ENCODE measurements at regions not wholly inside any gene's neighbourhood (a gene's known extent, or its start where the extent isn't known, plus 50 kb on each side); places are given as distances from the start of the nearest gene placed in this dataset.

- H3K4me1 ChIP-seq (replicated peaks) = no peaks in the 10 kb centered on the region
- intact Hi-C loops (cut with DNase I) = no loop called here
- WGBS = 85% methylated on average over 8 of the region's 8 CpGs
- H3K4me3 ChIP-seq = no peak overlapping the region
- TF ChIP-seq POLR2A (IDR thresholded peaks at IDR 0.05) (no peak), CTCF (IDR thresholded peaks at IDR 0.05) (no peak), POLR2AphosphoS5 (IDR thresholded peaks at IDR 0.05) (no peak)
- H3K36me3 ChIP-seq = no peaks in the 10 kb centered on the region
- H3K27me3 ChIP-seq (replicated peaks; ENCODE audit: insufficient read depth) = no peaks in the 10 kb centered on the region
- H3K9me3 ChIP-seq = no peaks in the 10 kb centered on the region
- H3K27ac ChIP-seq = no peak overlapping the region
- DNase-seq (ENCODE audit: low spot score) = no peak
These were observed 632.2 kb downstream of the SPOCK3 start for GRCh38 chr4:166602068-166602467.

GRCh38 chr4:166622425-166622977 lies 611.8 kb downstream of the SPOCK3 start:
- no peak for DNase-seq (ENCODE audit: low spot score)
- TF ChIP-seq CTCF (IDR thresholded peaks at IDR 0.05) (no peak), POLR2A (IDR thresholded peaks at IDR 0.05) (no peak), POLR2AphosphoS5 (IDR thresholded peaks at IDR 0.05) (no peak)
- H3K9me3 ChIP-seq = no peaks in the 10 kb centered on the region
- H3K4me3 ChIP-seq = no peak overlapping the region
- no peaks in the 10 kb centered on the region for H3K27me3 ChIP-seq (replicated peaks; ENCODE audit: insufficient read depth)
- H3K27ac ChIP-seq = no peak overlapping the region
- 68% methylated on average over 6 of the region's 6 CpGs for WGBS
- intact Hi-C loops (cut with DNase I) = no loop called here
- no peaks in the 10 kb centered on the region for H3K4me1 ChIP-seq (replicated peaks)
- H3K36me3 ChIP-seq = no peaks in the 10 kb centered on the region

GRCh38 chr4:166625018-166625637 lies 609.2 kb downstream of the SPOCK3 start:
- Histone ChIP-seq H3K4me1 (replicated peaks) (no peaks in the 10 kb centered on the region), H3K4me3 (no peak overlapping the region), H3K27me3 (replicated peaks; ENCODE audit: insufficient read depth) (no peaks in the 10 kb centered on the region), H3K36me3 (no peaks in the 10 kb centered on the region), H3K27ac (no peak overlapping the region), H3K9me3 (no peaks in the 10 kb centered on the region)
- DNase-seq (ENCODE audit: low spot score) = no peak
- intact Hi-C loops (cut with DNase I) = no loop called here
- 73% methylated on average over 1 of the region's 1 CpG for WGBS
- TF ChIP-seq CTCF (IDR thresholded peaks at IDR 0.05) (no peak), POLR2A (IDR thresholded peaks at IDR 0.05) (no peak), POLR2AphosphoS5 (IDR thresholded peaks at IDR 0.05) (no peak)

- no peaks in the 10 kb centered on the region for H3K27me3 ChIP-seq (replicated peaks; ENCODE audit: insufficient read depth)
- no peak overlapping the region for H3K4me3 ChIP-seq
- H3K27ac ChIP-seq = no peak overlapping the region
- H3K36me3 ChIP-seq = no peaks in the 10 kb centered on the region
- TF ChIP-seq POLR2AphosphoS5 (IDR thresholded peaks at IDR 0.05) (no peak), POLR2A (IDR thresholded peaks at IDR 0.05) (no peak), CTCF (IDR thresholded peaks at IDR 0.05) (no peak)
- WGBS = 71% methylated on average over 2 of the region's 2 CpGs
- no peaks in the 10 kb centered on the region for H3K9me3 ChIP-seq
- intact Hi-C loops (cut with DNase I) = no loop called here
- no peaks in the 10 kb centered on the region for H3K4me1 ChIP-seq (replicated peaks)
- no peak for DNase-seq (ENCODE audit: low spot score)
These were observed 605.8 kb downstream of the SPOCK3 start for GRCh38 chr4:166628454-166628853.

- Histone ChIP-seq H3K36me3 (no peaks in the 10 kb centered on the region), H3K4me1 (replicated peaks) (no peaks in the 10 kb centered on the region), H3K27ac (no peak overlapping the region), H3K9me3 (no peaks in the 10 kb centered on the region), H3K27me3 (replicated peaks; ENCODE audit: insufficient read depth) (no peaks in the 10 kb centered on the region), H3K4me3 (no peak overlapping the region)
- 93% methylated on average over 2 of the region's 2 CpGs for WGBS
- DNase-seq (ENCODE audit: low spot score) = no peak
- intact Hi-C loops (cut with DNase I) = no loop called here
- no peak for TF ChIP-seq CTCF (IDR thresholded peaks at IDR 0.05)
- TF ChIP-seq POLR2AphosphoS5 (IDR thresholded peaks at IDR 0.05) = no peak
- no peak for TF ChIP-seq POLR2A (IDR thresholded peaks at IDR 0.05)
These were observed 598.9 kb downstream of the SPOCK3 start for GRCh38 chr4:166635367-166635766.

Data from prostate gland (tissue), 2 donors.